ENCODE measurements at regions not wholly inside any gene's neighbourhood (a gene's known extent, or its start where the extent isn't known, plus 50 kb on each side); places are given as distances from the start of the nearest gene placed in this dataset.
A peak's percentile ranks its signal among the peaks of the same experiment; 100 is the strongest.
"Not testable (repeated sequence)": the region's sequence is repeated elsewhere in the genome, so short reads cannot be mapped to it uniquely, and the experiment has no call there.

DNA sequence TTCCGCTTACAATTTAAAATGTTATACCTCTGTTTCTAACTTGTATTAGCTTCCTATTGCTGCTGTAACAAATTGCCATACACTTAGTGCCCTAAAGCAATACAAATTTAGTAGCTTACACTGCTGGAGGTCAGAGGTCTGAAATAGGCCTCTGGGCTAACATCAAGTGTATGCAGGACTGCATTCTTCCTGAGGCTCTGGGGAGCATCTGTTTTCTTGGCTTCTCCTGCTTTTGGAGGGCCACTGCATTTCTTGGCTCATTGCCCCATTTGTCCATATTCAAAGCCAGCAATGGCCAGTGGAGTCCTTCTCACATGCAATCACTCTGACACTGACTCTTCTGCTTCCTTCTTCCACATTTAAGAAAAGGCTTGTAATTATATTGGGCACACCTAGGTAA lies 639.8 kb upstream of the INTU start:
- DNase-seq (ENCODE audit: low read depth), result no peak

DNA sequence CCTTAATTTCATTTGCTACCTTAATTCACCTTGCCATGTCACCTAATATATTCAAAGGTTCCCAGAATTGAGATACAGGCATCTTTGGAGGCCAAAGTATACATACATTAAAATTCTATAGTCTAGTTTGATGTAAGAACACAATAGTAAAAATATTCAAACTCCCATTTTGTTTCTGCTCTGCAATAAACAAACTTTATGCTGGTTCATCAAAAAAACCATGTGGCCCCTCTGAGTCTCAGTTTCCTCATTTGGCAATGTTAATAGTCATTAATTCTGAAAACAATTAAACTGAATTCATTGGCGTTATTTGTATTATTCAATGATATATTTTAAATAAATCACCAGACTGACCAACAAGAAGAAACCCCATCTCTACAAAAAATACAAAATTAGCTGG lies 639.4 kb upstream of the INTU start:
- DNase-seq (ENCODE audit: low read depth), result no peak

DNA sequence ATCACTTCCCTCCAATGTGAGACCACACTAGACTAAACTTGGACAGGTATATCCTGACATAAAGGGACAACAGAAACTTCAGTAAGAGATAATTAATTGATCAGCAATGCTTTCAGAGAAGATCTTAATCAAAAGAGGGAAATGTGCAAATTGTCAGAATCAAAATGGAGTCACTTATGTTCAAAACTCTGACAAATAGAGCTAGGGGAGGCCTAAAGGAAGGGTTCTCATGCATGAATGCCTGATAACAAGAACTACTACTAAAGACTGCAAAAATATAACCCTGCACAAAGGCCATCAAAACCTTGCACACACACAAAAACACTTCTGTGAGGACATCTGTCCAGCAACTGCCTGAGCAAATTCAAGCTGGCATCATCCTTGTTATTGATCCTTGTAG lies 637.5 kb upstream of the INTU start:
- no peak for DNase-seq (ENCODE audit: low read depth)

DNA sequence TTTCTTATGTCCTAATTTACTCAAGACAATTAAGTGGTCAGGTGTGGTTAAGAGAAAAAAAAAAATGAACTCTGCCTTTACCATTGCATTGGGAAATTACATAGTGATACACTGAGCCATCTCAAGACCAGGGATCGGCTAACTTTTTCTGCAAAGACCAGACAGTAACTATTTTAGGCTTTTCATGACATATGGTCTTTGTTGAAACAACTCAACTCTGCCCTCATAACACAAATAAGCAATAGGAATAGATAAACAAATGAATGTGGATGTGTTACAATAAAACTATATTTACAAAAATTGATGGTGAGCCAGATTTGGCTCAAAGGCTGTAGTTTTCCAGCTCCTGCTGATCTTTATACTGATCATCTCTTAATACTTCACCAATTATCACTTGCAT lies 632.6 kb upstream of the INTU start:
- DNase-seq (ENCODE audit: low read depth), result no peak

DNA sequence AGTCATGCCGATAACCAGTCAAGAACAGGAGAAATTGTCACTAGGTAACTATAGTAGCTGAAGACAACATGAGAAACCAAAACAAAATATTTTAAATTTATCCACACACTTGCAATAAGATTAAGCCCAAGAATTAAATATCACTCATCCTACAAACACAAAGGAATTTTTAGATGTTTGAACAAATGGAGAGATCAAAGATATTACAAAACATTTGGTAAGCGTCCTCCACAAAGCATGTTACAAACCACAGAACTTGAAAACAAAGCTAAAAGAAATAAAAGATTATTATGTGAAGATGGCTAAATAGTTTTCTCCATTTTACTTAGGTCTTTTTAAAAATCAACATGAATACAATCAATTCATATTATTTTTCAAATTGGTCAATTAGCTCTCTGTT lies 631.9 kb upstream of the INTU start:
- no peak for DNase-seq (ENCODE audit: low read depth)

DNA sequence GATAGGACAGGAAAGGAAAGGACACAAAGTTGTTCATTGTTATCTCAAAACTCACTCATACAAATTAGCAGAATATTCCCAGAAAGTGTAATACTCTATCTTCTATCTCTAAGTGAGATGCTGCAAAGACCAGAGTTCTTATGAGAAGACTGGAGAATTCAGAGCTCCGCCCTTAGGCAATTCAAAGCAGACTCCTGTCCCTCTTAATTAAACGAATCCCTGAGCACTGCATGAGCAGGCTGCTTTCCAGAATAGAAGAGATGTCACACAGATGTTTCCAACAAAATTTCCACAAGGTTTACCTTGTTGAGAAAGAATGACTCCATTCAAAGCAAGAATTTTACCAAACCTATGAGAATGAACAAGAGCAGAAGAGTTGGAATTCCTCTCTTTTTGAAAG lies 630.8 kb upstream of the INTU start:
- no peak for DNase-seq (ENCODE audit: low read depth)

DNA sequence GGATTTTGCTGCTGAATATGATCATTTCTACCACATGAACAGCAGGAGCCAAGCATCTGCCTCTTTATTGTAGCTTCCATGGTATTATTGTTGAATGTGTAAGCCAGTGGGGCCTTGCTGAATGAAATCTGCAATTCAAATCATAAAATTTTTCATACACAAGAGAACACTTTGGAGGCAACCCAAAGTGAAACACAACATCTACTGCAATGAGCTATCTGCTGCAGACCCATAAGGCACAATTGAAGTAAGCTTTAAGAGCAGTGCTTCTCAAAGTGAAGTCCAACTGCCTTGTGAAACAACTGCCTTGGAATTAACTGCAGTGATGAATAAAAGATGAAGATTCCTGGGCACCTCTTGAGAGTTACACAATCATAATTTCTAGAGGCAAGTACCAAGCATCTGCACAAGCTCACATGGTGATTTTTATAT lies 626.3 kb upstream of the INTU start:
- no peak for DNase-seq (ENCODE audit: low read depth)

DNA sequence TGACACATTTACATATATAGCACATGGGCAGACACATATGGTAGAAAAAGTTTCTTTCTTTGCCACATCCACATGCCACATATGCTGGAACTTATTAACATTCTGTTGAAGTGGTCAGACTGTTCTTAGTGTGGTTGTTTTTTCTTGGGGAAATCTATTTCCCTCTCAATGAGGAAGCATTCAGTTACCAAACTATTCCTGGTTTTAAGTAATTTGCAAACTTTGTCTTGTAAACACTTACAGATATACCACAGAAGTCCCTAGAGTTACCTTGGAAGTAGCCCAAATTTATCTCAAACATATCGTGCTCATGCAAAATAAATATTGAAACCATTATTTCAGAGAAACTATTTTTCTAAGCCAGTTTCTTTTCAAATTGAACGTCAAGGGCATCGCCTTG lies 625.5 kb upstream of the INTU start:
- no peak for DNase-seq (ENCODE audit: low read depth)

DNA sequence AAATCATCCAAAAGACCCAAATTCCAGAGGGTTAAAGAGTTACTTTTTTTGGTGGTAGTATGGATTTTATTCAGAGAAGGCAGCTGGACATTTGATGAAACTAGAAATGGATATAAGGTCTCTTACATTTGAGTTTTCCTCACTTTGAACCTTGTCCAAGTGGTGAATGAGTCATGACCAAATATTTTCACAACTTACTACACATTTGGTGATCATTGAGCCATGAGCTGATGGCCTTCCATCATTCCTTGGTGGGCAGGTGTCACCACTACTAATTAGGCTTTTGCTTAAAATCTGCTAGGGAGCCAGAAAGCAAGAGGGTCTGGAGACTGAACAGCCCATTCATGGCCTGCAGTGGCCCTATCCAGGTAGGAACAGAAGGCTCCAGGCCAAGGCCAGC lies 620.2 kb upstream of the INTU start:
- DNase-seq (ENCODE audit: low read depth), result peak; percentile 11

DNA sequence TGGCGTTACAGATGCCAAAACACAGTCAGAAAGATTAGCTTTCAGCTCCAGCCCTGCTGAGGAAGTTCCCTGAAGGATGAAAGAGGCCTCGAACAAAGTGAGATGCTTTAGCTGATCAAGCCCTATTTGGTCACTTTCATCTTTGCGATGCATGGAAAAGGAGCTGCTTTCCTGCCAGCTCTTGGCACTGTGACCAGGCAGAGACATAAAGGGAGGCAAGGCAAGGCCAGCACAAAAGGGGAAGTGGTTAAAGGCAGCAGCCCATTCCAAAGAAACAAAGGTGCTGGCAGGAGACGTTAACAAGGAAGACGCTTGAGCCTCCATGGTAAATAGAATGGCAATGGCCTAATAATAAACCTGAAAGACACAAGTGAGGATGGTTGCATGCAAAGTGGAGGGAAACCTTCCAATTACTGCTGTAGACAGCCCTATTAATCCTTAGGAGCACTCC lies 617.1 kb upstream of the INTU start:
- DNase-seq (ENCODE audit: low read depth), result no peak

DNA sequence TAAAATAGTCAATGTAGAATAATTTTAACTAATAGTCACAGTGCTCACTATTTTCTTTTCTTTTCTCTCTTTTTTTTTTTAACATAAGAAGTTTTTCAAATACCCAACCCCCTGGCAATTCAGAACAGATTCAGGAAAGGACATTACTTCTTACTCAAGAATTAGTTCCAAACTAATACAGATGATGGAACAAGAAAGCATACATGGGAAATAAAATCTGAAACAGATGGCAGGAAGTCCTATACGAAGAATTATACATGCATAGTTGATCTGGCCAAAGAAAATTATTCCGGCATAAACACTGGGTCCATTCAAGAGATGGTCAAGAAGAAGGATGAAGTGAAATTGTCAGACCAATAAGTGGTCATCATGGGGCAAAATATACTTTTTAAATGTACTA lies 614.4 kb upstream of the INTU start:
- DNase-seq (ENCODE audit: low read depth), result no peak

DNA sequence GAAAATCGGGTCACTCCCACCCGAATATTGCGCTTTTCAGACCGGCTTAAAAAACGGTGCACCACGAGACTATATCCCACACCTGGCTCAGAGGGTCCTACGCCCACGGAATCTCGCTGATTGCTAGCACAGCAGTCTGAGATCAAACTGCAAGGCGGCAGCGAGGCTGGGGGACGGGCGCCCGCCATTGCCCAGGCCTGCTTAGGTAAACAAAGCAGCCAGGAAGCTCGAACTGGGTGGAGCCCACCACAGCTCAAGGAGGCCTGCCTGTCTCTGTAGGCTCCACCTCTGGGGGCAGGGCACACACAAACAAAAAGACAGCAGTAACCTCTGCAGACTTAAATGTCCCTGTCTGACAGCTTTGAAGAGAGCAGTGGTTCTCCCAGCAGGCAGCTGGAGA lies 611.9 kb upstream of the INTU start:
- DNase-seq (ENCODE audit: low read depth), result not testable (repeated sequence)

DNA sequence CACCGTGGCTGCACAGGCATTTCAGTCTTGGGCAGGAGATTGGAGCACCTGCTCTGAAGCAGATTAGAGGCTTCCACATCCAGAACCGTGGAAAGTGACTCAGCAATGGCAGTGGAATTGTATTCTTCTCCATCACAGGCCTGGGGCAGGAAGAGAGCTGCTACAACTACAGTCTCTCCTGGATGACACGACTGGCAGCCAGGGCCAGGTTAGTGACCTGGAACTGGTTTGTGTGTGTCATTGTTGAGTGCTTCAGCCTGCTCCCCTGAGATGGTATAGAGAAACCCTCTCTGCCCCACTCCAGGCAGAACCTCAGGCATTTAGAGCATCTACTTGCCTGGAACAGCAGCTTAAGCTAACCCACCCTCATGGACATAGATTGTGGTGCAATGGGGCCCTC lies 596.5 kb upstream of the INTU start:
- DNase-seq (ENCODE audit: low read depth), result no peak

DNA sequence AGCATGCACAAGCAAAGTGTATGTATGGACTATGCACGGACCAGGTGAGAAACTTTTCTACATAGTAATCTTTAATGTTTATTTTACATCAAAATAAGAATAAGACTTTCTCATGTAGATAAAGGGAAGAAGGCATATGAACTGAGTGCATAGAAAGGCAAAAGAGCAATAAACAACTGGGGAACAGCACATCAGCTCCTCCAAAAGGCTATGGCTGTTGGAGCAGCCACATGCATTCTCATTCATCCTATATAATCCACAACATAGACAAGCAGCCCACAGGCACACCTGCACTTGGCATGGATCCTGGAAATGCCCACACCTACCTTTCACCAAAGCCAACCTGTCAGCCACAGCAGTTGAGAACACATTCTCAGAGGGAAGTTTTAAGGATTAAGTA lies 586.9 kb upstream of the INTU start:
- no peak for DNase-seq (ENCODE audit: low read depth)

DNA sequence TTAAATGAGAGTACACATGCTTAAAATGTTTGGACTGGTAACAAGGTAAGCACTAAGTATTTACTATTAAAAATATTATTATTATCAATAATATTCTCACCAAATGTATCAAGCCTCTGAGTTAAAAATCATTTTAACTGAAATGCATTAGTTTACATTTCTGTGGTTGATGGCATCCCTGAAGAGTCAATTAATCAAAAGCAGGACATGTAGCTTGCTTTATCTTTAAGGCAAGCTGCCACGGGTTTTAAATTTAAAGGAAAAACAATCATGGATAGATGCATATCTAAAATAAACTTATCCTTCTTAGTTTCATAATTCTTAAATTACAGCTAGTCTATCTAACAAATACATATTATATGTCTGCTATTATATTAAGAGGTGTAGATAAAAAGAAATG lies 584.8 kb upstream of the INTU start:
- DNase-seq (ENCODE audit: low read depth), result no peak

DNA sequence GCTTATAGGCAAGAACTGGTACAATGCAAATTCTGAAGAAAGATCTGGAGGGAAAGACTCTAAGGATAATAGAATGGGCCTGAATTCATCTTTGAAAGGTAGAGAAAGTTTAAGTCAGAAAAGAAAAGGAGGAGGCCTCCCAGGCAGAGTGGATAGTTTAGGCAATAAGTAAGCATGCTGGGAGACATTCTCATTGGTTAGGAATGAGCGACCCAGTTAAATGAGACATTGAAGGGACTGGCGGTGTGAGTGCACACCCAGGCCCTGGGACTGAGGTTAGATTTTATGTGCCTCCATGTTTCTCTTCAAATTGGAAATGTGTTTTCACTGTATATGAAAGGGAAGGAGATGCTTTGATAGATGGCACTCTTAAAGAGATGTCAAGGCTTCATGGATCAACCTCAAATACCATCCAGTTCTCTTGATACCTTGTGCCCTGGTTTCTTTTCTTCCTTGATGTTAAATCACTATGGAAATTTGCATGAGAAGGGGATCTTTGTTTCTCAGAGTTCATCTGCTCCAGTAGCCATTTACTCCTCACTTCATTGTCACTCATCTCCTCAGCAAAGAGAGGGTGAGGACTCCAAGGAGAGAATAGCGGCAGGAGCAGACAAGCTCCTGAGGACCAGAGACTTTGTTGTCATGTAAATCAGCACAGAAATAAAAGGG lies 584.2 kb upstream of the INTU start:
- no peak for DNase-seq (ENCODE audit: low read depth)

DNA sequence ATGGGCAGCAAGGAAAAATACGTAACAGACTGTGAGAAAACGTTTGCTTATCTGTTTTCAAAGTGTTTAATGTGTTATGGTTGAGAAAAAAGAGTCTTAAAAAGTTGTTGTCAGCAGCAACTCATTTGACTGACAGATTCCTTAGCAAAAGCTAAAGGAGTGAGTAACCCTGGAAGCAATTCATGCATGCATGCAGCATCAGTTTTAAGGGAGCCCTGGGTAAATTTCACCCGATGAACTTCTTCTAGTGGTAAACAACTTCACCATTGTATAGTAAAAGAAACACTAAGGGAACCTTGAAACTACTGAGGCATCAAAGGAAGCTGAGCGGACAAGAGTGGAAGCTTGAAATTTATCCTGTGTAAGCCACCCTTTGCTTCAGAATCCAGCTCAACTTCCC lies 583.2 kb upstream of the INTU start:
- no peak for DNase-seq (ENCODE audit: low read depth)

DNA sequence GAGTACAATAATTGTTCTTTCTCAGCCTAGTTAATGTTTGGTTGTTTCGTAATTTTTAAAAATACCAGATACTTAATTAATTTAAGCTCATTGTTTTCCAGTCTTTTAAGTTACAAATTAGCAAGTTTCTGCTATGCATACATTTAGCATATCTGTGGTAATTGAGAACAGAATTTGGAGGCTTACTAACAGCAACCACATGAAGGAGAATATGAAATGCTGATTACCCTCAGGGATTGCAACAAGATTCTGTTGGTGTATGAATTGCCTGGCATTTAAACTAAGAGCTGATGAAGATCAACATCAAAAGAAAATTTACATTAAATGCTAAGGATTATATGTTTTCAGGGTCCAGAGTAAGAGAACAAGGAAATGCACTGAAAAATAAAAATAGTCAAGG lies 580.0 kb upstream of the INTU start:
- DNase-seq (ENCODE audit: low read depth), result no peak

DNA sequence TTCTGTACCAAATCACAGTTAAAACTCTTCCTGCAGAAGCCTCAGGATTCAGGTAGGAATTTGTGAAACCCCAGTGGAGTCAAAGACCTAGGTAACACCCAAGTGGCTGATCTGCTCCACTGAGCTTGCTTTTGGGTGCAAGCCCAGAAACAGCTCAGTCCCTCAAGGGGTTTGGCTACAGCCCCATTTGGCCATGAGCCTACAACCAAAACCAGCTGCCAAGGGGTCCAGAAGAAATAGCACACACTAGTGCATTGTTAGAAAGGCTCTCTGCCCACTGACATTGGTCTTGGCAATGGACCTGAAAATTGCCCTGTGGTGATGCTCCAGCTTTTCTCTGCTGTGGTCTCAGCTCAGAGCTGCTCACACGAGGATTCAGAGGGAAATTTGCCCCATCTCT lies 577.4 kb upstream of the INTU start:
- peak; percentile 9 for DNase-seq (ENCODE audit: low read depth)

DNA sequence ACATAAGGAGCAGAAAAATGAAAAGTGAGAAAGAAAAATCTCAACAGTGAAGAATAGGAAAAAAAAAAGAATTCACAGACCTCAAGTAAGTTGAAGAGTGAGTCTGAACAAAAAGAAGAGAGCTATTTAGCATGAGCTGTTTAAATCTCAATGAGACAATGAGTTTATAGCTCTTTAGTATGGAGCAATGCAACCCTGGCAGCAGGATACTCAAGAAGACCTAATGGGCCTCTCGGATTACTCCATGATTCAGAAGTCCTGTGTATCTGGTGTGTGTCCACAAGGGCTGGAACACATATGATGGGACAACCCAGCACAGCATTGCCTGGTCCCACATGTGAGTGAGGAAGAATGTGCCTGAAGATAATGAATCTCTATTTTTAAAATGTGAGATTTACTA lies 563.1 kb upstream of the INTU start:
- no peak for DNase-seq (ENCODE audit: low read depth)

DNA sequence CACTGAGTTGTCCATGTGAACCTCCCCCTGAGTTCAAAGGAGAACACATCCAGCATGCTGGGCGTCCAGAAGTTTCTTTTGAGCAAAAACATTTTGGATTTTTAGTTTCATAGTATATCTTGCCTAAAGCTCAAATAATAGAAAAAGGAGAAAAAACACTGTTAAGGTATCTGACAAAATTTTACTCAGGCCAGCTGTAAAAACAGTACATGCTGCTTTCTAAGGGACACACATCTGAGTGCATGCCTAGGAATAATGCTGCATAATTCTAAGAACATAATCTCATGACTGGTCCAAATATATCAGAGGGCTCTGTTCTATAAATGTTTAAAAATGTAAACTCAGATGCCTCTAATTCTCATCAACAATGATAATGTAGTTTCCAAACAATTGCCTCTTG lies 561.3 kb upstream of the INTU start:
- no peak for DNase-seq (ENCODE audit: low read depth)

DNA sequence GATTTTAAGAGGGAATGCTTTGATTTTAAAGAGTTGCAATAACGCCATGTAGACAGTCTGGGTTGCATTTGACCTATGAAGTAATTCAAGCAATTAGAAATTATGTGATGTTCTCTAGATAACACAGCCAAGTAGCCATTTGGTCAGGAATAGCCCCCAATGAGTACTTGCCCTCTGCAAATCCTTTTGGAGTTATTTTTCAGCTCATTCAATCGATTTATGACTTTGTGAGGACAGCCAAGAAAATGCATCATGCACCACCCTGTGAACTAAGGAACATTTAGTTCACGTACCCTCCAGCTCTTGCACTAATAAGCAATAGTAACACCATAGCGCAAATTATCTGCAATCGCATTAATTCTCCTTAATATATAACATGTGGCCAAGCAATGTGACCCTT lies 552.6 kb upstream of the INTU start:
- DNase-seq (ENCODE audit: low read depth), result no peak

DNA sequence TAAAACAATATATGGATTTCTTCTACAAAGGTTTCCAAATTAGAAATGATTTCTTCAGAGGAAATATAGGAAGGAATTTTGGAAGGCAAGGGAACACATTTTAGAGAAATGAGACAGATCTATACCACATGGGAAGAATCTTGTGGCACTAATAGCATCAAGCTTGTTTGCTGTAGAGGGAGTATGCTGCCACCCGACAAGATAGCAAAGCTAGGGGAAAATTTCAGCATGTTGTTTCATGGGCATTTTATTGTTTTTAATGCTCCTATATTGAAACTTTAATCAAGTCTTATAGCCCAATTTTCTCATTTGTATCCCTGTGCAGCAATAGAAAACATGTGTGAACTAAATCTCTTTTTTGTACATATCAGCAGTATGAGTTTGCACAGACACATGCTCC lies 551.7 kb upstream of the INTU start:
- DNase-seq (ENCODE audit: low read depth), result no peak

DNA sequence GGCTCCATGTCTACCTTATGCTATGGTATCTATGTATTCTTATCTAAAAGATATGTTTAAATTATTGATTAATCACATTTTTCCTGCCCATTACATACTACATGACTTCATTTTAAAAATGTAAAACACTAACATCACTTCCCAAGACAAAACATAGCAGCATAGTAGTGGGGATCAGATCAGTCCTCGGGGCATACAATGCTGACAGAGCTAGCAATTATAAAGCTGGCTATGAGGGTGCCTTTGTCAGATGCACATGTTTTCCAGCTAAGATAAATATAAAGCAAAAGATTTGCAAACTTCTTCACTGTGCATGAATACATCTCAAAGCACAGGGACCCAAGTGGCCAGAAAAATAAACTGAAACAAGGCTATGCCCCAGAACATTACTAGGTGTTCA lies 549.8 kb upstream of the INTU start:
- no peak for DNase-seq (ENCODE audit: low read depth)

DNA sequence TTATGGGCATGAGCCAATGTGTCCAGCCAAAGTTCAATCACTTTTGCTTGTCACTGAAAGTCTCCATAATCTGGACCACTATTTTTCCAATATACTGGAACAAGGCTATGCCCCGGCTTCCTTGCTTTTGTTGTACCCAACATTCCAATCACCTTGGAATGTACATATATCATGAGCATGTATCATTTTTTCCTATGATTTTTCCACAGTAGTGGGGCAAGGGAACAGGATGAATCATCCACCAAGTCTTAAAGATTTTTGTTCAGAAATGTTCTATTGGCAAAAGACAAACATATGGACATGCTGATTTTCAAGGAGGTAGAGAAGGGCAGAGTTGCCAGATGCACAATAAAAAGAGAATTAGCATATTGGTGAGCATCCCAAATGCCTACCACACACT lies 548.1 kb upstream of the INTU start:
- no peak for DNase-seq (ENCODE audit: low read depth)

All from GM04504 (cell line).